H9 (cell line): ENCODE measurements at regions not wholly inside any gene's neighbourhood (a gene's known extent, or its start where the extent isn't known, plus 50 kb on each side); places are given as distances from the start of the nearest gene placed in this dataset.
"Not testable (repeated sequence)": the region's sequence is repeated elsewhere in the genome, so short reads cannot be mapped to it uniquely, and the experiment has no call there.

Source experiments
- DNase-seq: peaks from one replicate; pipeline ENCODE4 v3.0.0-alpha.2; 2017
- H2AFZ ChIP-seq: one replicate; pipeline ENCODE4 v1.6.1; 2013; ENCODE audit warnings: mild to moderate bottlenecking, low read length, control low read depth, moderate library complexity
- H2AK5ac ChIP-seq: 2 replicates; pipeline ENCODE4 v1.6.1; 2013; ENCODE audit warnings: low read length, control low read depth, mixed read lengths; ENCODE audit not compliant: insufficient read length
- H2BK120ac ChIP-seq: one replicate; pipeline ENCODE4 v1.6.1; 2013; ENCODE audit warnings: low read depth, mild to moderate bottlenecking, low read length, control low read depth, inconsistent platforms; ENCODE audit not compliant: poor library complexity, severe bottlenecking
- H2BK12ac ChIP-seq: 2 replicates; pipeline ENCODE4 v1.6.1; 2013; ENCODE audit warnings: low read length, control low read depth, mixed read lengths, low read depth; ENCODE audit not compliant: insufficient read length
- H2BK15ac ChIP-seq: 2 replicates; pipeline ENCODE4 v1.6.1; 2013; ENCODE audit warnings: low read depth, low read length, control low read depth
- H2BK20ac ChIP-seq: one replicate; pipeline ENCODE4 v1.6.1; 2013; ENCODE audit warnings: low read depth, mild to moderate bottlenecking, low read length, control low read depth, inconsistent platforms; ENCODE audit not compliant: poor library complexity, severe bottlenecking
- H2BK5ac ChIP-seq: 2 replicates; pipeline ENCODE4 v1.6.1; 2013; ENCODE audit warnings: low read length, control low read depth, mixed read lengths; ENCODE audit not compliant: insufficient read length
- H3K14ac ChIP-seq: 2 replicates; pipeline ENCODE4 v1.6.1; 2013; ENCODE audit warnings: low read length, control low read depth; ENCODE audit not compliant: insufficient read depth
- H3K18ac ChIP-seq: 2 replicates; pipeline ENCODE4 v1.6.1; 2013; ENCODE audit warnings: low read depth, mild to moderate bottlenecking, mixed read lengths, low read length, control low read depth; ENCODE audit not compliant: insufficient read length
- H3K23ac ChIP-seq: 2 replicates; pipeline ENCODE4 v1.6.1; 2013; ENCODE audit warnings: low read length, control low read depth, mixed read lengths, low read depth; ENCODE audit not compliant: insufficient read length
- H3K23me2 ChIP-seq: 2 replicates; pipeline ENCODE4 v1.6.1; 2013; ENCODE audit warnings: low read depth, mild to moderate bottlenecking, mixed read lengths, low read length, control low read depth; ENCODE audit not compliant: insufficient read length, poor library complexity, severe bottlenecking
- H3K27ac ChIP-seq: 2 replicates; pipeline ENCODE4 v1.5.1; 2013; ENCODE audit warnings: low read length, control low read depth, mixed read lengths, low read depth; ENCODE audit not compliant: insufficient read length
- H3K27me3 ChIP-seq: 2 replicates; pipeline ENCODE4 v1.6.1; 2013; ENCODE audit warnings: low read length, control low read depth, inconsistent platforms; ENCODE audit not compliant: insufficient read depth
- H3K4ac ChIP-seq: 2 replicates; pipeline ENCODE4 v1.6.1; 2013; ENCODE audit warnings: low read depth, mild to moderate bottlenecking, control low read depth, inconsistent platforms, low read length, moderate library complexity
- H3K4me1 ChIP-seq: 2 replicates; pipeline ENCODE4 v1.6.1; 2013; ENCODE audit warnings: low read length, control low read depth, inconsistent platforms; ENCODE audit not compliant: insufficient read depth
- H3K4me2 ChIP-seq: 2 replicates; pipeline ENCODE4 v1.6.1; 2013; ENCODE audit warnings: low read length, control low read depth, mixed read lengths; ENCODE audit not compliant: insufficient read length, insufficient read depth
- H3K56ac ChIP-seq: 2 replicates; pipeline ENCODE4 v1.6.1; 2013; ENCODE audit warnings: low read depth, mild to moderate bottlenecking, mixed read lengths, low read length, control low read depth; ENCODE audit not compliant: insufficient read length
- H3K79me1 ChIP-seq: 2 replicates; pipeline ENCODE4 v1.6.1; 2013; ENCODE audit warnings: low read depth, mild to moderate bottlenecking, moderate library complexity, low read length, control low read depth, inconsistent platforms; ENCODE audit not compliant: insufficient read depth, poor library complexity, severe bottlenecking
- H3K79me2 ChIP-seq: 2 replicates; pipeline ENCODE4 v1.6.1; 2013; ENCODE audit warnings: low read length, control low read depth, inconsistent platforms; ENCODE audit not compliant: insufficient read depth
- H3K9ac ChIP-seq: 2 replicates; pipeline ENCODE4 v1.6.1; 2013; ENCODE audit warnings: low read length, control low read depth, mixed read lengths; ENCODE audit not compliant: insufficient read length; ENCODE audit errors: extremely low read depth
- H3K9me3 ChIP-seq: one replicate; pipeline ENCODE4 v1.6.1; 2013; ENCODE audit warnings: low read depth, low read length, inconsistent platforms; ENCODE audit not compliant: control insufficient read depth
- H3T11ph ChIP-seq: one replicate; pipeline ENCODE4 v1.6.1; 2013; ENCODE audit warnings: mild to moderate bottlenecking, low read length, control low read depth, inconsistent platforms
- H4K20me1 ChIP-seq: one replicate; pipeline ENCODE4 v1.6.1; 2013; ENCODE audit not compliant: control insufficient read depth, insufficient read length, insufficient read depth
- H4K5ac ChIP-seq: 2 replicates; pipeline ENCODE4 v1.6.1; 2013; ENCODE audit warnings: low read depth, mild to moderate bottlenecking, mixed read lengths, low read length, control low read depth; ENCODE audit not compliant: insufficient read length
- H4K8ac ChIP-seq: replicated peaks from 2 replicates; pipeline ENCODE4 v1.6.1; 2013; ENCODE audit warnings: low read length, control low read depth, mixed read lengths, low read depth; ENCODE audit not compliant: insufficient read length
- H4K91ac ChIP-seq: 2 replicates; pipeline ENCODE4 v1.6.1; 2013; ENCODE audit warnings: low read depth, mild to moderate bottlenecking, moderate library complexity, mixed read lengths, low read length, control low read depth; ENCODE audit not compliant: insufficient read length
- H3K27ac Mint-ChIP-seq, 3 experiments: 2 replicates in 2 of 3; 3 replicates in 1 of 3; pipeline ENCODE4 v1.8.0; 2020 to 2021; ENCODE audit warnings: mixed read lengths in 3 of 3, mild to moderate bottlenecking in 1 of 3, moderate library complexity in 1 of 3
- H3K27me3 Mint-ChIP-seq: 2 replicates; pipeline ENCODE4 v1.8.0; 2021; ENCODE audit warnings: low read depth, mild to moderate bottlenecking, moderate library complexity, mixed read lengths
- H3K36me3 Mint-ChIP-seq, 3 experiments: 2 replicates in 2 of 3; 3 replicates in 1 of 3; pipeline ENCODE4 v1.8.0; 2020 to 2021; ENCODE audit warnings: low read depth in 3 of 3, mixed read lengths in 3 of 3; ENCODE audit not compliant: insufficient read depth in 1 of 3
- H3K4me1 Mint-ChIP-seq, 2 experiments: 2 replicates each; pipeline ENCODE4 v1.8.0; 2020; ENCODE audit warnings: mixed read lengths in 2 of 2
- H3K4me3 Mint-ChIP-seq, 2 experiments: 2 replicates in 1 of 2; 3 replicates in 1 of 2; pipeline ENCODE4 v1.8.0; 2020 to 2021; ENCODE audit warnings: mild to moderate bottlenecking in 2 of 2, mixed read lengths in 2 of 2, moderate library complexity in 1 of 2
- H3K9me3 Mint-ChIP-seq, 2 experiments: 2 replicates in 1 of 2; 3 replicates in 1 of 2; pipeline ENCODE4 v1.8.0; 2020; ENCODE audit warnings: mild to moderate bottlenecking in 2 of 2, mixed read lengths in 2 of 2, moderate library complexity in 1 of 2
- WGBS: extraction: QIAGEN DNeasy Blood & Tissue Kit; methylation state at CpG from one replicate; pipeline ENCODE4 v1.1.7; 2013; ENCODE audit warnings: missing lambda C conversion rate, low lambda C conversion rate, mixed read lengths; ENCODE audit not compliant: insufficient read length; ENCODE audit errors: extremely low coverage; 5-methylcytosine and 5-hydroxymethylcytosine counted together

GRCh38 chr2:58751676-58752075 lies 510.6 kb upstream of the FANCL start:
- not testable (repeated sequence) for H3K4me1 Mint-ChIP-seq, H3K9ac ChIP-seq, H3K4me3 Mint-ChIP-seq, H2AK5ac ChIP-seq, H3K4ac ChIP-seq, H3K79me2 ChIP-seq, H3K18ac ChIP-seq, H3K9me3 ChIP-seq, H3K14ac ChIP-seq, H2BK12ac ChIP-seq, DNase-seq, H4K8ac ChIP-seq, H3K56ac ChIP-seq, H3K27me3 Mint-ChIP-seq, H3K23me2 ChIP-seq, H3K23ac ChIP-seq, H3K4me2 ChIP-seq, H3T11ph ChIP-seq, H2AFZ ChIP-seq, H4K20me1 ChIP-seq, H4K91ac ChIP-seq, H3K79me1 ChIP-seq, H3K27me3 ChIP-seq, H4K5ac ChIP-seq, H3K4me1 ChIP-seq, H2BK5ac ChIP-seq, H3K27ac ChIP-seq, H2BK15ac ChIP-seq, H2BK120ac ChIP-seq, H3K27ac Mint-ChIP-seq, H2BK20ac ChIP-seq
- peaks cover 8 to 25% of the 10 kb centered on the region in 2 experiments for H3K9me3 Mint-ChIP-seq
- WGBS, result no CpG with 5 or more reads among the region's 3 CpGs
- H3K36me3 Mint-ChIP-seq, result peaks cover 9 to 19% (median 13%) of the 10 kb centered on the region in 3 experiments
